ENCODE measurements at regions not wholly inside any gene's neighbourhood (a gene's known extent, or its start where the extent isn't known, plus 50 kb on each side); places are given as distances from the start of the nearest gene placed in this dataset.

DNA sequence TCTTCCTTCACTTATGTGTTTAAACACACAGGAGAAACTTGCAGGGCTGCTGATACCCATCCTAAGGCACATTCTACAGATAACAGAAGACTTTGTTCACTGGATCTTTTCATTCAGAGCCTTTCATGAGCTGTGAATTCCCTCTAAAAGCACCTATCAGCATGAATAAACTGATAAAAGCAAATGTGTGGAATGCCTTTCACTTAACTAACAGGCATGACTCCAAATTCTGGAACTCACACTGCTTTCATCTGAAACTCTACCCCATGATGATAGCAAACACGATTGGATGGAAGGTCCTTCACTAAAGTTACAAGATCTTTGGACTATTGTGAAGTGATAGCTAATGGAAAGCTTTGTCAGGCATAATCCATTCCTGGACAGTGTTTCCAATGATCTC lies 457.3 kb downstream of the EFNB2 start:
- Histone ChIP-seq H3K4me3 (no peak overlapping the region), H3K9me3 (no peaks in the 10 kb centered on the region), H3K27ac (no peak overlapping the region), H3K4me1 (no peaks in the 10 kb centered on the region), H3K27me3 (no peaks in the 10 kb centered on the region), H3K36me3 (no peaks in the 10 kb centered on the region)
- 85% methylated on average over 1 of the region's 1 CpG for WGBS, 2 donors
- no peak for TF ChIP-seq EP300 (IDR thresholded peaks at IDR 0.05)
- no peak for TF ChIP-seq POLR2A (IDR thresholded peaks at IDR 0.05)
- intact Hi-C loops (cut with DNase I): no loop called here
- DNase-seq: no peak

DNA sequence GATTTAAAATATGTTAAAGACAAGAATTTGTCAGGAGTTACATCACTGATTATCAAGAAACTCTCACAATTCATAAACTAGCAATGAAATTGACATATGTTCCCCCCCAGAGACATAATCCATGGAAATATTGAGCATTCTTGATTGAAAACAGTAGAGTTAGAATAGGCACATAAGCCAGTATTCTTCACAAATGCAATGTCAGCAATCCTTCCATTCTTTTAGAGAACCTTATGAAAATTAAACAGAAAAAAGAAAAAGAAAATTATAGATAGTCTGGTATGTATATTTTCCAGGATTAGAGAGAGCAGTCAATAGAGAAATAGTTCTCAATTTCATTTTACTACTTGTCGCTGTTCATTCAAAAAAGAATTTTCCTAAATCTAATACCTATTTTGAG lies 458.4 kb downstream of the EFNB2 start:
- Histone ChIP-seq H3K36me3 (no peaks in the 10 kb centered on the region), H3K9me3 (no peaks in the 10 kb centered on the region), H3K4me3 (no peak overlapping the region), H3K4me1 (no peaks in the 10 kb centered on the region), H3K27me3 (no peaks in the 10 kb centered on the region), H3K27ac (no peak overlapping the region)
- WGBS, 2 donors: 100% methylated on average over 1 of the region's 1 CpG
- no peak for DNase-seq
- TF ChIP-seq POLR2A (IDR thresholded peaks at IDR 0.05) (no peak), POLR2AphosphoS5 (IDR thresholded peaks at IDR 0.05) (no peak), EP300 (IDR thresholded peaks at IDR 0.05) (no peak)
- TF ChIP-seq, protein P1, sequence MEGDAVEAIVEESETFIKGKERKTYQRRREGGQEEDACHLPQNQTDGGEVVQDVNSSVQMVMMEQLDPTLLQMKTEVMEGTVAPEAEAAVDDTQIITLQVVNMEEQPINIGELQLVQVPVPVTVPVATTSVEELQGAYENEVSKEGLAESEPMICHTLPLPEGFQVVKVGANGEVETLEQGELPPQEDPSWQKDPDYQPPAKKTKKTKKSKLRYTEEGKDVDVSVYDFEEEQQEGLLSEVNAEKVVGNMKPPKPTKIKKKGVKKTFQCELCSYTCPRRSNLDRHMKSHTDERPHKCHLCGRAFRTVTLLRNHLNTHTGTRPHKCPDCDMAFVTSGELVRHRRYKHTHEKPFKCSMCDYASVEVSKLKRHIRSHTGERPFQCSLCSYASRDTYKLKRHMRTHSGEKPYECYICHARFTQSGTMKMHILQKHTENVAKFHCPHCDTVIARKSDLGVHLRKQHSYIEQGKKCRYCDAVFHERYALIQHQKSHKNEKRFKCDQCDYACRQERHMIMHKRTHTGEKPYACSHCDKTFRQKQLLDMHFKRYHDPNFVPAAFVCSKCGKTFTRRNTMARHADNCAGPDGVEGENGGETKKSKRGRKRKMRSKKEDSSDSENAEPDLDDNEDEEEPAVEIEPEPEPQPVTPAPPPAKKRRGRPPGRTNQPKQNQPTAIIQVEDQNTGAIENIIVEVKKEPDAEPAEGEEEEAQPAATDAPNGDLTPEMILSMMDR (IDR thresholded peaks at IDR 0.05): no peak
- intact Hi-C loops (cut with DNase I): no loop called here

DNA sequence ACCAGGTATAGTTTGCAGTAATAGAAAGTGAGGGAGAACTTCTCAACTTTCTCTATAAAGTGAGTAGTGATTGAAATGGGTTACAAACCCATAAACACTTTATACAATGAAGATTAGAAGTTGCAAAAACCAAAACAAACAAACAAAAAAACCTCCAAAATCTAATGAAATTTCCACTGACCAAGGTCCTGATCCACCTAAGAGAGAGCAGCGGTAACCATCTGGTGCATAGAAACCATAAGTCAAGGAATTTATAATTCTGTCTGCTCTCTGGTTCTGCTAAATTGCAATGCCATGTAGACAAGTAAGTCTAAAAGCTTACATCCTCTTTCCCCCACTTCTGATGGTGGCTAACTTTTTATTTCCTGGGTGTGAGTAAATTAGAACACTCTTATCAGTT lies 463.4 kb downstream of the EFNB2 start:
- H3K4me1 ChIP-seq: no peaks in the 10 kb centered on the region
- no peak overlapping the region for H3K27ac ChIP-seq
- no peaks in the 10 kb centered on the region for H3K36me3 ChIP-seq
- intact Hi-C loops (cut with DNase I): no loop called here
- DNase-seq: no peak
- H3K27me3 ChIP-seq: no peaks in the 10 kb centered on the region
- H3K4me3 ChIP-seq: no peak overlapping the region
- no peaks in the 10 kb centered on the region for H3K9me3 ChIP-seq
- WGBS, 2 donors: 97% methylated on average over 1 of the region's 1 CpG
- TF ChIP-seq POLR2AphosphoS5 (IDR thresholded peaks at IDR 0.05): no peak
- TF ChIP-seq EP300 (IDR thresholded peaks at IDR 0.05): no peak
- TF ChIP-seq, protein P1 (IDR thresholded peaks at IDR 0.05): no peak
- no peak for TF ChIP-seq POLR2A (IDR thresholded peaks at IDR 0.05)

DNA sequence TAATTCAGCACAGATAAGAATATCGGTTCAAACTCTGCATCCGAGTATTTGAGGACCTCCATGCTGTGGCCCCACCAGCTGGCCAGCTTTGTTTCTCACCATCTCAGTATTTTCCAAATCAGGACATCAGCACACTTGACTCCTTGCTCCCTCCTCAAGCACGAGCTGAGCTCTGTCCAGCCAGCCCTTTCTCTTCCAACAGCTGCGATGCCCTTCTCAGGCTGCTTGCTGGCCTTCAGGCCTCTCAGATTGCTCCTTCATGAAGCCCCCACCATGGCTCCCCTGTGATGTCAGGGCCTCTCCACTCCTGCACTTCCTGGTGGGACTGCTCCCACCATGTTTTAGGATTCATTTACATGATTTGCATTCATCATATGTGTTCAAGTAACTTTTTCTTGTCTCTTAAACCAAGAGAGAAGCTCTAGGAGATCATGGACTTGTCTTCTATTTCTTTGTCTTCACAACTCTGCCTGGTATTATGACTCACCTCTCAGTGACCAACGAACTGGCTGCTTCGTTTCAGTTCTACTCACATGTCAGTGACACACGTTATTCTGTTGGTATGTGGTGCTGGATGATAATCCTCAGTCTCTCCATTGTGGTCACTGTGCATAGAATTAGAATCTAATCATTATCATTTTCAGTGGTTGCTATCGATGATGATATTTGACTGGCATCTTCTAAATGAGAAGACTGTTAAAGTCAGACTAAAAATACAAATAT lies 471.7 kb downstream of the EFNB2 start:
- intact Hi-C loops (cut with DNase I): no loop called here
- no peak overlapping the region for H3K4me3 ChIP-seq
- no peaks in the 10 kb centered on the region for H3K4me1 ChIP-seq
- TF ChIP-seq, protein P1 (IDR thresholded peaks at IDR 0.05): no peak
- TF ChIP-seq POLR2A (IDR thresholded peaks at IDR 0.05) (no peak), EP300 (IDR thresholded peaks at IDR 0.05) (no peak)
- no peaks in the 10 kb centered on the region for H3K27me3 ChIP-seq
- H3K9me3 ChIP-seq: no peaks in the 10 kb centered on the region
- no peaks in the 10 kb centered on the region for H3K36me3 ChIP-seq
- no peak for DNase-seq
- no peak overlapping the region for H3K27ac ChIP-seq
- 88% methylated on average over 8 of the region's 8 CpGs for WGBS, 2 donors

DNA sequence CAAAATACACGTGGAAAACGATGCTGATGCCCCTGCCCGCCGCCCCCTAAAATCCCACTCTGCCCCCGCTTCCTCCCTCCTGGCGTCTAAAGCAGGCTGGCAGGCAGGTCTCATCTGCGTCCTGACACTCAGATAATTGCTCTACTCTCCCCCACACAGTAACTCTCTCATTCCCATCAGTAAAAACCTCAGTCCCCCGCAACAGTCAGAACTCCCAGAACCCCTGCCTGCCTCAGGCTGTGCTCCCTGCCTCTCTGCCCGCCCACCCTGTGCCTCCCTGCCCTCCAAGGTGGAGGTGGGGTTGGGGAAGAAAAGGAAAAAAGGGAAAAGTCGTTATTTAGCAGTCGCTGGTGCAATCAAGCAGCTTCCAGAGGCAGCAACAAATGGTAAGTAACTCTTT lies 473.7 kb downstream of the EFNB2 start:
- Histone ChIP-seq H3K4me1 (no peaks in the 10 kb centered on the region), H3K27ac (no peak overlapping the region), H3K27me3 (no peaks in the 10 kb centered on the region), H3K4me3 (no peak overlapping the region), H3K36me3 (no peaks in the 10 kb centered on the region), H3K9me3 (no peaks in the 10 kb centered on the region)
- no peak for TF ChIP-seq EP300 (IDR thresholded peaks at IDR 0.05)
- TF ChIP-seq, protein P1 (IDR thresholded peaks at IDR 0.05): no peak
- TF ChIP-seq POLR2A (IDR thresholded peaks at IDR 0.05): no peak
- no peak for TF ChIP-seq POLR2AphosphoS5 (IDR thresholded peaks at IDR 0.05)
- 81 to 88% methylated on average over 11 of the region's 11 CpGs for WGBS, 2 donors
- no peak for DNase-seq
- intact Hi-C loops (cut with DNase I): no loop called here
